ENCODE measurements at regions not wholly inside any gene's neighbourhood (a gene's known extent, or its start where the extent isn't known, plus 50 kb on each side); places are given as distances from the start of the nearest gene placed in this dataset.

GRCh38 chr4:14874990-14875389 is 127.3 kb upstream of the CPEB2 start:
- TF ChIP-seq, protein P1, sequence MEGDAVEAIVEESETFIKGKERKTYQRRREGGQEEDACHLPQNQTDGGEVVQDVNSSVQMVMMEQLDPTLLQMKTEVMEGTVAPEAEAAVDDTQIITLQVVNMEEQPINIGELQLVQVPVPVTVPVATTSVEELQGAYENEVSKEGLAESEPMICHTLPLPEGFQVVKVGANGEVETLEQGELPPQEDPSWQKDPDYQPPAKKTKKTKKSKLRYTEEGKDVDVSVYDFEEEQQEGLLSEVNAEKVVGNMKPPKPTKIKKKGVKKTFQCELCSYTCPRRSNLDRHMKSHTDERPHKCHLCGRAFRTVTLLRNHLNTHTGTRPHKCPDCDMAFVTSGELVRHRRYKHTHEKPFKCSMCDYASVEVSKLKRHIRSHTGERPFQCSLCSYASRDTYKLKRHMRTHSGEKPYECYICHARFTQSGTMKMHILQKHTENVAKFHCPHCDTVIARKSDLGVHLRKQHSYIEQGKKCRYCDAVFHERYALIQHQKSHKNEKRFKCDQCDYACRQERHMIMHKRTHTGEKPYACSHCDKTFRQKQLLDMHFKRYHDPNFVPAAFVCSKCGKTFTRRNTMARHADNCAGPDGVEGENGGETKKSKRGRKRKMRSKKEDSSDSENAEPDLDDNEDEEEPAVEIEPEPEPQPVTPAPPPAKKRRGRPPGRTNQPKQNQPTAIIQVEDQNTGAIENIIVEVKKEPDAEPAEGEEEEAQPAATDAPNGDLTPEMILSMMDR (IDR thresholded peaks at IDR 0.05) = no peak
- no peak for TF ChIP-seq POLR2A (IDR thresholded peaks at IDR 0.05)
- TF ChIP-seq POLR2AphosphoS5 (IDR thresholded peaks at IDR 0.05; ENCODE audit: insufficient read depth in 1 of 2, low read depth in 1 of 2) = no peak

Data from vagina (tissue), 2 donors.